Right atrium auricular region (tissue), 2 donors: ENCODE measurements at regions not wholly inside any gene's neighbourhood (a gene's known extent, or its start where the extent isn't known, plus 50 kb on each side); places are given as distances from the start of the nearest gene placed in this dataset.

Experiments used
- DNase-seq: peaks from one replicate; pipeline ENCODE4 v3.0.0-alpha.2; 2019; ENCODE audit warnings: low spot score
- H3K27ac ChIP-seq, 2 donors: fragments of 200-600 bp; sonication (generic); 1 replicate in 1 of 2; 2 replicates in 1 of 2; pipeline ENCODE4 v1.5.1; 2016 to 2019
- H3K27me3 ChIP-seq, 2 donors: fragments of 200-600 bp; sonication (generic); one replicate each; pipeline versions ENCODE4 v1.5.1 to v1.6.0; 2017 to 2019
- H3K36me3 ChIP-seq: fragments of 200-600 bp; sonication (generic); one replicate; pipeline ENCODE4 v1.5.1; 2016
- H3K4me1 ChIP-seq, 2 donors: fragments of 200-600 bp; sonication (generic); one replicate each; pipeline versions ENCODE4 v1.5.1 to v1.6.0; 2017 to 2019
- H3K4me3 ChIP-seq, 2 donors: fragments of 200-600 bp; sonication (generic); 1 replicate in 1 of 2; 2 replicates in 1 of 2; pipeline ENCODE4 v1.5.1; 2017 to 2019; ENCODE audit warnings: mild to moderate bottlenecking in 1 of 2, moderate library complexity in 1 of 2
- H3K9me3 ChIP-seq, 2 donors: fragments of 200-600 bp; sonication (generic); one replicate each; pipeline ENCODE4 v1.5.1; 2019
- CTCF ChIP-seq, 2 donors: fragments of 200-600 bp; sonication (generic); IDR thresholded peaks; one replicate each; pipeline ENCODE4 v1.5.1; 2019; ENCODE audit warnings: antibody characterized with exemption in 2 of 2

GRCh38 chr5:63894690-63895089 is 67.6 kb downstream of the HTR1A start:
- DNase-seq, result no peak
- Histone ChIP-seq H3K36me3 (no peaks in the 10 kb centered on the region), H3K4me1 (no peaks in the 10 kb centered on the region), H3K27me3 (no peaks in the 10 kb centered on the region), H3K9me3 (no peaks in the 10 kb centered on the region), H3K27ac (no peak overlapping the region), H3K4me3 (no peak overlapping the region)
- no peak for TF ChIP-seq CTCF (IDR thresholded peaks at IDR 0.05)

- no peak for DNase-seq
- Histone ChIP-seq H3K27ac (no peak overlapping the region), H3K27me3 (no peaks in the 10 kb centered on the region), H3K4me3 (no peak overlapping the region), H3K9me3 (no peaks in the 10 kb centered on the region), H3K4me1 (no peaks in the 10 kb centered on the region), H3K36me3 (no peaks in the 10 kb centered on the region)
- no peak for TF ChIP-seq CTCF (IDR thresholded peaks at IDR 0.05)
Measured at GRCh38 chr5:63878788-63879187, 83.5 kb downstream of the HTR1A start.

- no peaks in the 10 kb centered on the region for H3K36me3 ChIP-seq
- no peaks in the 10 kb centered on the region for H3K27me3 ChIP-seq
- no peak overlapping the region for H3K4me3 ChIP-seq
- H3K27ac ChIP-seq, result no peak overlapping the region
- H3K4me1 ChIP-seq, result no peaks in the 10 kb centered on the region
- TF ChIP-seq CTCF (IDR thresholded peaks at IDR 0.05), result no peak
- H3K9me3 ChIP-seq, result no peaks in the 10 kb centered on the region
- no peak for DNase-seq
Measured at GRCh38 chr5:63877961-63878360, 84.3 kb downstream of the HTR1A start.

GRCh38 chr5:63860379-63860778 is 101.9 kb downstream of the HTR1A start:
- no peak overlapping the region for H3K27ac ChIP-seq
- TF ChIP-seq CTCF (IDR thresholded peaks at IDR 0.05), result no peak
- H3K9me3 ChIP-seq, result peaks cover 0 to 35% of the 10 kb centered on the region in 2 donors
- no peak for DNase-seq
- H3K27me3 ChIP-seq, result no peaks in the 10 kb centered on the region
- no peak overlapping the region for H3K4me3 ChIP-seq
- H3K4me1 ChIP-seq, result no peaks in the 10 kb centered on the region
- H3K36me3 ChIP-seq, result no peaks in the 10 kb centered on the region

- Histone ChIP-seq H3K4me3 (no peak overlapping the region), H3K4me1 (no peaks in the 10 kb centered on the region), H3K27me3 (no peaks in the 10 kb centered on the region), H3K36me3 (no peaks in the 10 kb centered on the region), H3K9me3 (peaks cover 0 to 2% of the 10 kb centered on the region in 2 donors), H3K27ac (no peak overlapping the region)
- TF ChIP-seq CTCF (IDR thresholded peaks at IDR 0.05), result no peak
- no peak for DNase-seq
Measured at GRCh38 chr5:63854076-63854475, 108.2 kb downstream of the HTR1A start.

GRCh38 chr5:63843190-63843589 is 119.1 kb downstream of the HTR1A start:
- H3K27me3 ChIP-seq, result no peaks in the 10 kb centered on the region
- DNase-seq, result no peak
- no peak overlapping the region for H3K4me3 ChIP-seq
- H3K36me3 ChIP-seq, result no peaks in the 10 kb centered on the region
- TF ChIP-seq CTCF (IDR thresholded peaks at IDR 0.05), result no peak
- H3K4me1 ChIP-seq, result no peaks in the 10 kb centered on the region
- H3K9me3 ChIP-seq, result no peaks in the 10 kb centered on the region
- H3K27ac ChIP-seq, result no peak overlapping the region
